ENCODE measurements at regions not wholly inside any gene's neighbourhood (a gene's known extent, or its start where the extent isn't known, plus 50 kb on each side); places are given as distances from the start of the nearest gene placed in this dataset.
"Not testable (repeated sequence)": the region's sequence is repeated elsewhere in the genome, so short reads cannot be mapped to it uniquely, and the experiment has no call there.

GRCh38 chr7:19572566-19572965, 136.3 kb downstream of the POLR1F start:
- Histone ChIP-seq H3K9me3 (ENCODE audit: control insufficient read depth, low read length) (no peaks in the 10 kb centered on the region), H3K4me1 (ENCODE audit: control insufficient read depth, insufficient read depth, low read length) (peaks cover 17% of the 10 kb centered on the region), H3K9ac (ENCODE audit: low read length) (no peak overlapping the region), H3K27me3 (replicated peaks; ENCODE audit: control insufficient read depth, insufficient read depth, low read length) (no peaks in the 10 kb centered on the region), H3K4me3 (ENCODE audit: low read length) (peak overlapping the region; percentile 8), H3K36me3 (ENCODE audit: control insufficient read depth, insufficient read depth, low read length, severe bottlenecking) (no peaks in the 10 kb centered on the region)
- peak; percentile 71 for DNase-seq (ENCODE audit: low read depth)

GRCh38 chr7:19567011-19567410, 141.8 kb downstream of the POLR1F start:
- no peaks in the 10 kb centered on the region for H3K36me3 ChIP-seq (ENCODE audit: control insufficient read depth, insufficient read depth, low read length, severe bottlenecking)
- no peaks in the 10 kb centered on the region for H3K27me3 ChIP-seq (replicated peaks; ENCODE audit: control insufficient read depth, insufficient read depth, low read length)
- DNase-seq (ENCODE audit: low read depth), result no peak

GRCh38 chr7:19565602-19566001, 143.2 kb downstream of the POLR1F start:
- H3K27me3 ChIP-seq (replicated peaks; ENCODE audit: control insufficient read depth, insufficient read depth, low read length), result no peaks in the 10 kb centered on the region
- H3K4me1 ChIP-seq (ENCODE audit: control insufficient read depth, insufficient read depth, low read length), result peaks cover 16% of the 10 kb centered on the region
- H3K4me3 ChIP-seq (ENCODE audit: low read length), result no peak overlapping the region
- H3K36me3 ChIP-seq (ENCODE audit: control insufficient read depth, insufficient read depth, low read length, severe bottlenecking), result no peaks in the 10 kb centered on the region
- no peak for DNase-seq (ENCODE audit: low read depth)
- H3K9me3 ChIP-seq (ENCODE audit: control insufficient read depth, low read length), result peaks cover 8% of the 10 kb centered on the region
- no peak overlapping the region for H3K9ac ChIP-seq (ENCODE audit: low read length)

More at GRCh38 chr7:19567011-19567410, 141.8 kb downstream of the POLR1F start:
- Histone ChIP-seq H3K4me3 (ENCODE audit: low read length) (no peak overlapping the region), H3K9me3 (ENCODE audit: control insufficient read depth, low read length) (peaks cover 8% of the 10 kb centered on the region), H3K4me1 (ENCODE audit: control insufficient read depth, insufficient read depth, low read length) (peaks cover 2% of the 10 kb centered on the region), H3K9ac (ENCODE audit: low read length) (no peak overlapping the region)

- peak overlapping the region; percentile 83 for H3K9ac ChIP-seq (ENCODE audit: low read length)
- peaks cover 8% of the 10 kb centered on the region for H3K9me3 ChIP-seq (ENCODE audit: control insufficient read depth, low read length)
- H3K27me3 ChIP-seq (replicated peaks; ENCODE audit: control insufficient read depth, insufficient read depth, low read length), result no peaks in the 10 kb centered on the region
- peaks cover 46% of the 10 kb centered on the region for H3K4me1 ChIP-seq (ENCODE audit: control insufficient read depth, insufficient read depth, low read length)
- DNase-seq (ENCODE audit: low read depth), result peak; percentile 82
- H3K36me3 ChIP-seq (ENCODE audit: control insufficient read depth, insufficient read depth, low read length, severe bottlenecking), result no peaks in the 10 kb centered on the region
- peak overlapping the region; percentile 69 for H3K4me3 ChIP-seq (ENCODE audit: low read length)
Measured at GRCh38 chr7:19561121-19561805, 147.6 kb downstream of the POLR1F start.

GRCh38 chr7:19560111-19560883, 148.5 kb downstream of the POLR1F start:
- no peaks in the 10 kb centered on the region for H3K36me3 ChIP-seq (ENCODE audit: control insufficient read depth, insufficient read depth, low read length, severe bottlenecking)
- H3K4me3 ChIP-seq (ENCODE audit: low read length), result peak overlapping the region; percentile 69
- H3K27me3 ChIP-seq (replicated peaks; ENCODE audit: control insufficient read depth, insufficient read depth, low read length), result no peaks in the 10 kb centered on the region
- H3K9ac ChIP-seq (ENCODE audit: low read length), result peak overlapping the region; percentile 83
- peak; percentile 88 for DNase-seq (ENCODE audit: low read depth)
- H3K4me1 ChIP-seq (ENCODE audit: control insufficient read depth, insufficient read depth, low read length), result peaks cover 46% of the 10 kb centered on the region
- peaks cover 8% of the 10 kb centered on the region for H3K9me3 ChIP-seq (ENCODE audit: control insufficient read depth, low read length)

GRCh38 chr7:19558527-19558926, 150.3 kb downstream of the POLR1F start:
- Histone ChIP-seq H3K9me3 (ENCODE audit: control insufficient read depth, low read length) (peaks cover 8% of the 10 kb centered on the region), H3K27me3 (replicated peaks; ENCODE audit: control insufficient read depth, insufficient read depth, low read length) (no peaks in the 10 kb centered on the region), H3K36me3 (ENCODE audit: control insufficient read depth, insufficient read depth, low read length, severe bottlenecking) (no peaks in the 10 kb centered on the region), H3K9ac (ENCODE audit: low read length) (peak overlapping the region; percentile 83), H3K4me3 (ENCODE audit: low read length) (peak overlapping the region; percentile 32), H3K4me1 (ENCODE audit: control insufficient read depth, insufficient read depth, low read length) (peaks cover 59% of the 10 kb centered on the region)
- peak; percentile 55 for DNase-seq (ENCODE audit: low read depth)

- DNase-seq (ENCODE audit: low read depth), result no peak
- Histone ChIP-seq H3K36me3 (ENCODE audit: control insufficient read depth, insufficient read depth, low read length, severe bottlenecking) (no peaks in the 10 kb centered on the region), H3K9ac (ENCODE audit: low read length) (peak overlapping the region; percentile 83), H3K9me3 (ENCODE audit: control insufficient read depth, low read length) (peaks cover 5% of the 10 kb centered on the region), H3K4me3 (ENCODE audit: low read length) (peak overlapping the region; percentile 32), H3K27me3 (replicated peaks; ENCODE audit: control insufficient read depth, insufficient read depth, low read length) (no peaks in the 10 kb centered on the region), H3K4me1 (ENCODE audit: control insufficient read depth, insufficient read depth, low read length) (peaks cover 59% of the 10 kb centered on the region)
Measured at GRCh38 chr7:19557726-19558465, 150.9 kb downstream of the POLR1F start.

- DNase-seq (ENCODE audit: low read depth), result no peak
- no peaks in the 10 kb centered on the region for H3K27me3 ChIP-seq (replicated peaks; ENCODE audit: control insufficient read depth, insufficient read depth, low read length)
- H3K9me3 ChIP-seq (ENCODE audit: control insufficient read depth, low read length), result no peaks in the 10 kb centered on the region
- H3K9ac ChIP-seq (ENCODE audit: low read length), result peak overlapping the region; percentile 7
- peak overlapping the region; percentile 13 for H3K4me3 ChIP-seq (ENCODE audit: low read length)
- H3K36me3 ChIP-seq (ENCODE audit: control insufficient read depth, insufficient read depth, low read length, severe bottlenecking), result no peaks in the 10 kb centered on the region
- peaks cover 35% of the 10 kb centered on the region for H3K4me1 ChIP-seq (ENCODE audit: control insufficient read depth, insufficient read depth, low read length)
Measured at GRCh38 chr7:19554581-19554980, 154.3 kb downstream of the POLR1F start.

GRCh38 chr7:19552576-19552975, 156.3 kb downstream of the POLR1F start:
- peak; percentile 21 for DNase-seq (ENCODE audit: low read depth)
- no peaks in the 10 kb centered on the region for H3K36me3 ChIP-seq (ENCODE audit: control insufficient read depth, insufficient read depth, low read length, severe bottlenecking)
- no peaks in the 10 kb centered on the region for H3K9me3 ChIP-seq (ENCODE audit: control insufficient read depth, low read length)
- peaks cover 15% of the 10 kb centered on the region for H3K4me1 ChIP-seq (ENCODE audit: control insufficient read depth, insufficient read depth, low read length)
- no peak overlapping the region for H3K9ac ChIP-seq (ENCODE audit: low read length)
- H3K27me3 ChIP-seq (replicated peaks; ENCODE audit: control insufficient read depth, insufficient read depth, low read length), result no peaks in the 10 kb centered on the region
- no peak overlapping the region for H3K4me3 ChIP-seq (ENCODE audit: low read length)

- DNase-seq (ENCODE audit: low read depth); H3K4me1 ChIP-seq (ENCODE audit: control insufficient read depth, insufficient read depth, low read length); H3K4me3 ChIP-seq (ENCODE audit: low read length); H3K9me3 ChIP-seq (ENCODE audit: control insufficient read depth, low read length); H3K27me3 ChIP-seq (replicated peaks; ENCODE audit: control insufficient read depth, insufficient read depth, low read length); H3K9ac ChIP-seq (ENCODE audit: low read length); H3K36me3 ChIP-seq (ENCODE audit: control insufficient read depth, insufficient read depth, low read length, severe bottlenecking): not testable (repeated sequence)
Measured at GRCh38 chr7:19549246-19549645, 159.6 kb downstream of the POLR1F start.

GRCh38 chr7:19537942-19538401, 170.9 kb downstream of the POLR1F start:
- no peaks in the 10 kb centered on the region for H3K36me3 ChIP-seq (ENCODE audit: control insufficient read depth, insufficient read depth, low read length, severe bottlenecking)
- peaks cover 11% of the 10 kb centered on the region for H3K4me1 ChIP-seq (ENCODE audit: control insufficient read depth, insufficient read depth, low read length)
- no peaks in the 10 kb centered on the region for H3K27me3 ChIP-seq (replicated peaks; ENCODE audit: control insufficient read depth, insufficient read depth, low read length)
- DNase-seq (ENCODE audit: low read depth), result peak; percentile 55
- peak overlapping the region; percentile 69 for H3K4me3 ChIP-seq (ENCODE audit: low read length)
- H3K9ac ChIP-seq (ENCODE audit: low read length), result peak overlapping the region; percentile 62
- H3K9me3 ChIP-seq (ENCODE audit: control insufficient read depth, low read length), result no peaks in the 10 kb centered on the region
